D721Med (cell line): ENCODE measurements at regions not wholly inside any gene's neighbourhood (a gene's known extent, or its start where the extent isn't known, plus 50 kb on each side); places are given as distances from the start of the nearest gene placed in this dataset.

Experiments used
- DNase-seq: peaks from one replicate; pipeline ENCODE4 v3.0.0; 2011; ENCODE audit warnings: low spot score; ENCODE audit not compliant: insufficient read length
- FAIRE-seq: peaks from 2 replicates; lab custom pipeline; 2011; peaks lifted over from hg19 to GRCh38; lab: Jason Lieb, UNC
- CTCF ChIP-seq: IDR thresholded peaks from 2 replicates; pipeline ENCODE4 v1.5.1; 2012; ENCODE audit warnings: mild to moderate bottlenecking, control low read depth; ENCODE audit not compliant: insufficient read depth; ENCODE audit errors: missing control alignments

- DNase-seq: no peak
- no peak for TF ChIP-seq CTCF
Measured at GRCh38 chr16:79712276-79712675, 111.7 kb upstream of the MAF start.

GRCh38 chr16:79707876-79708275 lies 107.3 kb upstream of the MAF start:
- no peak for FAIRE-seq
- DNase-seq: no peak
- no peak for TF ChIP-seq CTCF

More at GRCh38 chr16:79712276-79712675, 111.7 kb upstream of the MAF start:
- FAIRE-seq: no peak

GRCh38 chr16:79703066-79703465 lies 102.5 kb upstream of the MAF start:
- DNase-seq: no peak
- no peak for FAIRE-seq
- TF ChIP-seq CTCF: no peak

GRCh38 chr16:79698341-79698753 lies 97.8 kb upstream of the MAF start:
- TF ChIP-seq CTCF: no peak

GRCh38 chr16:79697562-79698112 lies 97.1 kb upstream of the MAF start:
- DNase-seq: no peak
- TF ChIP-seq CTCF: no peak
- no peak for FAIRE-seq

More at GRCh38 chr16:79698341-79698753, 97.8 kb upstream of the MAF start:
- DNase-seq: no peak
- no peak for FAIRE-seq

GRCh38 chr16:79691007-79691406 lies 90.5 kb upstream of the MAF start:
- no peak for TF ChIP-seq CTCF
- FAIRE-seq: no peak

GRCh38 chr16:79690159-79690558 lies 89.6 kb upstream of the MAF start:
- no peak for DNase-seq
- TF ChIP-seq CTCF: no peak
- FAIRE-seq: no peak

More at GRCh38 chr16:79691007-79691406, 90.5 kb upstream of the MAF start:
- no peak for DNase-seq
